Neural crest cell (in vitro differentiated cells): ENCODE measurements at regions not wholly inside any gene's neighbourhood (a gene's known extent, or its start where the extent isn't known, plus 50 kb on each side); places are given as distances from the start of the nearest gene placed in this dataset.

Experiments
- DNase-seq: peaks from one replicate; pipeline ENCODE4 v3.0.0; 2021; ENCODE audit warnings: low read depth, mixed read lengths, low spot score
- H3K27ac Mint-ChIP-seq: one replicate; pipeline ENCODE4 v1.8.0; 2021; ENCODE audit warnings: mild to moderate bottlenecking, mixed read lengths; ENCODE audit not compliant: unreplicated experiment
- H3K27me3 Mint-ChIP-seq: 2 replicates; pipeline ENCODE4 v1.8.0; 2021; ENCODE audit warnings: low read depth, mild to moderate bottlenecking, mixed read lengths
- H3K36me3 Mint-ChIP-seq: 2 replicates; pipeline ENCODE4 v1.8.0; 2021; ENCODE audit warnings: low read depth, mild to moderate bottlenecking, mixed read lengths
- H3K4me1 Mint-ChIP-seq: 2 replicates; pipeline ENCODE4 v1.8.0; 2021; ENCODE audit warnings: mixed read lengths
- H3K4me3 Mint-ChIP-seq: one replicate; pipeline ENCODE4 v1.8.0; 2021; ENCODE audit warnings: mild to moderate bottlenecking, mixed read lengths
- H3K9me3 Mint-ChIP-seq: 2 replicates; pipeline ENCODE4 v1.8.0; 2021; ENCODE audit warnings: mixed read lengths
- TF ChIP-seq, protein P1 (sequence below): fragments of 200-600 bp; sonication (generic); conservative IDR thresholded peaks from 2 replicates; pipeline ENCODE4 v1.5.0; 2021; ENCODE audit warnings: antibody characterized with exemption, mild to moderate bottlenecking

DNA sequence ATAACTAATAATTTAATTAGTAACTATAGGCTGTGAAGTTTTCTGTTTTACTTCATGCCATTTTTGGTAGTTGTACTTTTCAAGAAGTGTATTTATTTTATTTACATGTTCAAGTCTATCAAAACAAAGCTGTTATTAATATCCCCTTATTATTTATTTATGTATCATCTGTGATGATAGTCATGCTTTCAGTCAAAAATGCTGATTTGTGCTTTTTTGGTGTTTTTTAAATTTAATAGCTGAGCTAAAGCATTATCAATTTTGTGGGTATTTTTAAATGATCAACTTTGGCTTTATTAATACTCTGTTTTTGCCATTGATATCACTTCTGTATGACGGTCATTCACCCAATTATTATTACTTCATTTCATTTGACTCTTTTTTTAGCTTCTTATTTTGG, 1229.2 kb upstream of the CADM2 start:
- Mint-ChIP-seq H3K36me3 (peaks cover 4% of the 10 kb centered on the region), H3K27ac (no peak overlapping the region), H3K4me3 (no peak overlapping the region), H3K27me3 (no peaks in the 10 kb centered on the region), H3K4me1 (no peaks in the 10 kb centered on the region), H3K9me3 (peaks cover 6% of the 10 kb centered on the region)
- TF ChIP-seq, protein P1, sequence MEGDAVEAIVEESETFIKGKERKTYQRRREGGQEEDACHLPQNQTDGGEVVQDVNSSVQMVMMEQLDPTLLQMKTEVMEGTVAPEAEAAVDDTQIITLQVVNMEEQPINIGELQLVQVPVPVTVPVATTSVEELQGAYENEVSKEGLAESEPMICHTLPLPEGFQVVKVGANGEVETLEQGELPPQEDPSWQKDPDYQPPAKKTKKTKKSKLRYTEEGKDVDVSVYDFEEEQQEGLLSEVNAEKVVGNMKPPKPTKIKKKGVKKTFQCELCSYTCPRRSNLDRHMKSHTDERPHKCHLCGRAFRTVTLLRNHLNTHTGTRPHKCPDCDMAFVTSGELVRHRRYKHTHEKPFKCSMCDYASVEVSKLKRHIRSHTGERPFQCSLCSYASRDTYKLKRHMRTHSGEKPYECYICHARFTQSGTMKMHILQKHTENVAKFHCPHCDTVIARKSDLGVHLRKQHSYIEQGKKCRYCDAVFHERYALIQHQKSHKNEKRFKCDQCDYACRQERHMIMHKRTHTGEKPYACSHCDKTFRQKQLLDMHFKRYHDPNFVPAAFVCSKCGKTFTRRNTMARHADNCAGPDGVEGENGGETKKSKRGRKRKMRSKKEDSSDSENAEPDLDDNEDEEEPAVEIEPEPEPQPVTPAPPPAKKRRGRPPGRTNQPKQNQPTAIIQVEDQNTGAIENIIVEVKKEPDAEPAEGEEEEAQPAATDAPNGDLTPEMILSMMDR = no peak
- no peak for DNase-seq

DNA sequence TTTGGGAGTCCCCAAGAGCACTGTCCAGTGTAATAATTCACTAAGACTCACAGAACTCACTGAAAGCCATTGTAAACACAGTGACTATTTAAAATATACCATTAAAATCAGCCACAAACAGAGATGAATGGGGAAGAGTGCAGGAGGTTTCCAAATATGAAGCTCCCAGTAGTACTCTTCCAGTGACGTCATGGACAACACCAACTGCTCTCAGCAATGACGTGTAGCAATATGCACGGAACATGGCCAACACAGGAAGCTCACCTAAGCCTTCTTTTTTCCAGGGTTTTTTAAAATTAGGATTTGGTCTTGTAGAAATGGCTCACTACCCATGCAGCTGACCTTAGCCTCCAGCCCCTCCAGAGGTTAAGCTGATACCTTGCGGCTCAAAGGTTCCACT, 1224.1 kb upstream of the CADM2 start:
- no peaks in the 10 kb centered on the region for H3K9me3 Mint-ChIP-seq
- DNase-seq = no peak
- TF ChIP-seq, protein P1 = no peak
- no peaks in the 10 kb centered on the region for H3K4me1 Mint-ChIP-seq
- H3K4me3 Mint-ChIP-seq = no peak overlapping the region
- no peaks in the 10 kb centered on the region for H3K27me3 Mint-ChIP-seq
- H3K36me3 Mint-ChIP-seq = no peaks in the 10 kb centered on the region
- no peak overlapping the region for H3K27ac Mint-ChIP-seq

DNA sequence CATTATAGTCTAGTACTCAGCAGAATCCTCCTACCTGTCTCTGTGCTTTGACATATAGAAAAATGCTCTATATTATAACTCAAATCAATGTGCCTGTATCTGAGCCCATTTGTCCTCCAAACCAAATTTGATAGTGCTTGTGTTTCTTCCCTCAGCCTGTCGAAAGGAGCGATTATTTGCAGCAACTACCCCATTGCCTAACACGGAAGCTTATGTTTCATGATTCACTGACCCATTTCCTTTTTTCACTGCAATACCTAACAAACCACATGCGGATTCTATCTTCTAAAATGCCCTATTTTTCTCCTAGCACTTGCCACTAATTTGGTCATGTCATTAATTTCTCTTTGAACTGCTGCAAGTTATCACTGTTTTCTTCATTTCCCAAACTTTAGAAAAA, 1220.6 kb upstream of the CADM2 start:
- Mint-ChIP-seq H3K36me3 (no peaks in the 10 kb centered on the region), H3K4me3 (no peak overlapping the region), H3K9me3 (no peaks in the 10 kb centered on the region), H3K27ac (no peak overlapping the region), H3K4me1 (no peaks in the 10 kb centered on the region), H3K27me3 (no peaks in the 10 kb centered on the region)
- no peak for DNase-seq
- TF ChIP-seq, protein P1 = no peak

DNA sequence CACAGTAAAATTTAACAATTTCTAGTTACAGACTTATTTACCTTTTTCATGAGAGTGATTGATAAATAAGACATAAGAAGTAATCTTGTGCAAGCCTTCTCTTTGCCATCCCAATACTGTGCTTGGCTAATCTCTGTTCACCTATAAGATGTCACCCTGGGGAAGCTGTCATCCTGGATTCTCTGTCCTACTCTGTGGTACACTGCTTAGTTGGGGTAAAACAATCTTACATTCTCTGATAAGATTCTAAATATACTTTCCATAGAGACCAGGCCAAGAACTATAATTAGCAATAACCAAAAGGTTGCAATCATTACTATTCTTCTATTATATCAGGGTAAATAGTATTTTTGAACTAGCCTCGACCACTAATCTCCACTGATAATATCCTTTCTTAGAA, 1218.3 kb upstream of the CADM2 start:
- no peak overlapping the region for H3K27ac Mint-ChIP-seq
- no peak for DNase-seq
- H3K4me3 Mint-ChIP-seq = no peak overlapping the region
- peaks cover 4% of the 10 kb centered on the region for H3K9me3 Mint-ChIP-seq
- H3K27me3 Mint-ChIP-seq = no peaks in the 10 kb centered on the region
- H3K36me3 Mint-ChIP-seq = no peaks in the 10 kb centered on the region
- no peaks in the 10 kb centered on the region for H3K4me1 Mint-ChIP-seq
- TF ChIP-seq, protein P1 = no peak

DNA sequence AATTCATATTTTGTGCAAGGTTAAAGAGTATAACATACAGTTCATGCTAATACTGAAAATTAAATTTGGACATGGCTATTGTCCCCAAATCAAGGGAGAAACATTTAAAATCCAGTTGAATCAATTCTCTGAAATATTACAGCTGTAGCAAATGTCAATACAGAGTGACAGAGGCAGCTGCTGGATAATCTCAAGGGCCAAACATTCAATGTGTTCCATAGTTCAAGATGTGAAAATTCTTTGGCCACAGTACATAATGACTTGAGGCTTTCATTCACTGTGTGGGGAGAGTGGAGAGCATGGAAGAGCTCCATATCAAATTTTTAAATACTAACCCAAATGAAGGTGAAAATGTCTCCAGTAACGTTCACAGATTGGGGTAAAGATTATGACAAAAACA, 1192.8 kb upstream of the CADM2 start:
- DNase-seq = no peak
- no peaks in the 10 kb centered on the region for H3K9me3 Mint-ChIP-seq
- no peaks in the 10 kb centered on the region for H3K36me3 Mint-ChIP-seq
- TF ChIP-seq, protein P1 = no peak
- no peak overlapping the region for H3K27ac Mint-ChIP-seq
- no peak overlapping the region for H3K4me3 Mint-ChIP-seq
- no peaks in the 10 kb centered on the region for H3K27me3 Mint-ChIP-seq
- no peaks in the 10 kb centered on the region for H3K4me1 Mint-ChIP-seq
